ENCODE measurements at regions not wholly inside any gene's neighbourhood (a gene's known extent, or its start where the extent isn't known, plus 50 kb on each side); places are given as distances from the start of the nearest gene placed in this dataset.

- DNase-seq, result no peak
Measured at GRCh38 chr7:21160401-21160800, 267.5 kb upstream of the SP4 start.

- no peak for DNase-seq
Measured at GRCh38 chr7:21167942-21168341, 259.9 kb upstream of the SP4 start.

- no peak for DNase-seq
Measured at GRCh38 chr7:21169667-21170580, 258.0 kb upstream of the SP4 start.

- DNase-seq, result no peak
Measured at GRCh38 chr7:21172800-21173199, 255.1 kb upstream of the SP4 start.

GRCh38 chr7:21173436-21173835 lies 254.4 kb upstream of the SP4 start:
- DNase-seq, result no peak

- DNase-seq, result no peak
Measured at GRCh38 chr7:21175714-21176113, 252.2 kb upstream of the SP4 start.

GRCh38 chr7:21184942-21185652 lies 242.8 kb upstream of the SP4 start:
- no peak for DNase-seq

- no peak for DNase-seq
Measured at GRCh38 chr7:21185653-21186265, 242.1 kb upstream of the SP4 start.

- no peak for DNase-seq
Measured at GRCh38 chr7:21191321-21192073, 236.4 kb upstream of the SP4 start.

GRCh38 chr7:21192657-21193056 lies 235.2 kb upstream of the SP4 start:
- no peak for DNase-seq

GRCh38 chr7:21193895-21194294 lies 234.0 kb upstream of the SP4 start:
- no peak for DNase-seq

GRCh38 chr7:21194936-21195335 lies 232.9 kb upstream of the SP4 start:
- DNase-seq, result no peak

GRCh38 chr7:21198921-21199320 lies 229.0 kb upstream of the SP4 start:
- no peak for DNase-seq

GRCh38 chr7:21200503-21200902 lies 227.4 kb upstream of the SP4 start:
- DNase-seq, result no peak

GRCh38 chr7:21214657-21215056 lies 213.2 kb upstream of the SP4 start:
- DNase-seq, result no peak

GRCh38 chr7:21215307-21215706 lies 212.6 kb upstream of the SP4 start:
- DNase-seq, result no peak

- no peak for DNase-seq
Measured at GRCh38 chr7:21217365-21217764, 210.5 kb upstream of the SP4 start.

GRCh38 chr7:21218155-21218554 lies 209.7 kb upstream of the SP4 start:
- DNase-seq, result no peak

- no peak for DNase-seq
Measured at GRCh38 chr7:21221130-21221529, 206.8 kb upstream of the SP4 start.

- DNase-seq, result no peak
Measured at GRCh38 chr7:21238400-21239116, 189.3 kb upstream of the SP4 start.

GRCh38 chr7:21243265-21243664 lies 184.6 kb upstream of the SP4 start:
- no peak for DNase-seq

- DNase-seq, result no peak
Measured at GRCh38 chr7:21251151-21251800, 176.6 kb upstream of the SP4 start.

Data from fibroblast of skin of abdomen (primary cell).